ENCODE measurements at regions not wholly inside any gene's neighbourhood (a gene's known extent, or its start where the extent isn't known, plus 50 kb on each side); places are given as distances from the start of the nearest gene placed in this dataset.

GRCh38 chr1:56416495-56416894 lies 162.9 kb downstream of the PLPP3 start:
- DNase-seq, result no peak

DNA sequence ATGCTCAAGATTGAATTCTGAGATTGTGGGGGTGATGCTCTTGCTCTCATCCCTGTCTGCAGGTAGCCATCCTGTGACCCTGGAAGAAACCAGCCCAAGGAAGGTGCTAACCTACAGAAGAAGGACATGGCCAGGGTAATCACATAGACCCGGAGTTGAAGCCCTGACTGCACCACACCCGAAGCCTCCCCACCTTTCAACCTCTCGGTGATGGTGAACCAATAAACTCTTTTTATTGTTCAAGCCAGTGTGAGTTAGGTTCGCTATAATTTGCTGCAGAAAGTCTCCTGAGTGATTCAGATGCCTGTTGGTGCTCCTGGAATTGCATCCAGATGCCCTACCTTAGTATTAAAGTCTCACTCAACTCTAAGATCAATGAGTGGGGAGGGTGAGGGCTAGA lies 163.6 kb downstream of the PLPP3 start:
- DNase-seq, result no peak

- no peak for DNase-seq
These were observed 164.1 kb downstream of the PLPP3 start for GRCh38 chr1:56415258-56415657.

DNA sequence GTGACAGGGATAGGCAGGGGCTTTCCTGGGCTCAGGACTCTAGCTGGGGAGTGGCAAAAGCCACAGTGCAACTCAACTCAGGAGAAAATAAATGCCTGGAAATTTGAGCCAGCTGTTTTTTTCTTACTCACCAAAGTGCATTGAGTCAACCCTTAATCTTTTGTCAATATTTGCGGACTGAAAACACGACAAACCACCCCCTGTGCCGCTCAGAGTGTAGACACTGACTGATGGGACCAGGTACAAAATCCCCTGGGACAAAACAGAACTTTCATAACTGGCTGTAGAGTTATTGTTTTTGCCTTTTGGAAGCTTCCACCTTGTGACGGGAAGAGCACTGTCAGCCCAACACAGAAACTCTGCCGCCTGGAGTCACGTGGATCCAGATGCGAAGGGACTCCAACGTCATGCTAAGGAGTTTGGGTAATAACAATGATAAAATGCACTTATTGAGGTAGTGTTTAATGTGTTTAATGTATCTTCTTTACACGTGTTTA lies 164.6 kb downstream of the PLPP3 start:
- DNase-seq, result no peak

DNA sequence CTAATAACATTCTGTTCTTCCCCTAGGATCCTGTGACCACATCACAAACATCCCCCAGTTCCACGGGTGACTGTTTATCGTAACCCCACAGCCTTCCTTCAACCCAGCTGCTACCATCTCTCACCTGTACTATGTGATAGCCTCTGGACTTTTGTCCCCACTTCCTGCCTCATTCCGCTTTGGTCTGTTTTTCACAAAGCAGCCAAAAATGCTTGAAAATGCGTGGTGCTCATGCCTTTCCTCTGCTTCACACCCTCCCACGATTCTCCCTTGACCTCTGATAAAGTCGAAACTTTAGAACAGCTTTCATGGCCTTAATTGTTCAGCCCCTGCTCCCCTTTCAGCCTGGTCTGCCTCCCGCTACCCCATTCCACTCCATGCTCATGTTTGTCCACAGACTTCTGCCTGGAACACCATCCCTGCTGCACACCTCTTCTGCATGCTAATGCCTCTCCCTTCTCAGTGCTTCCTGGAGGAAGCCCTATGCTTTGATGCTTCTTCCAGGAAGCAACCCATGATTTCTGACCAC lies 165.6 kb downstream of the PLPP3 start:
- DNase-seq, result no peak

- DNase-seq, result no peak
These were observed 167.7 kb downstream of the PLPP3 start for GRCh38 chr1:56411484-56412180.

GRCh38 chr1:56411021-56411420 lies 168.3 kb downstream of the PLPP3 start:
- DNase-seq, result no peak

- no peak for DNase-seq
These were observed 169.0 kb downstream of the PLPP3 start for GRCh38 chr1:56410405-56410804.

GRCh38 chr1:56409112-56409691 lies 170.2 kb downstream of the PLPP3 start:
- no peak for DNase-seq

DNA sequence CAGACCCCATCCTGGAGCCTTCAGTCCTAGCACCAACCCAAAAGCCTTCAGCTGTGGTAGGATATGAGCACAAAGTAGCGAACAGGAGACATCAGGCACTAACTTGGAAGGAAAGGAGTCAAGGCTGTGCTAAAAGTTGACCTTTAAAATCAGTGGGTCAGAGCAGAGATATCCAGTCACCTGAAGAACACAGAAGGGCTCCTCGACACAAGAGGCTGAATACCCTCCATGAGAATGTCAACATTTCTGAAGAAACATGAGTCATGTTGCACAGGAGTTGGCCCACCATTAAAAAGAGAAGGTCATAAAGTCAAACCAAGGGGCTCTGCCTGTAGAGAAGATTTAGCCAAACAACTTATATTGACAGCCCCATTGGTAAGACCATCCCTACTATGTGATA lies 172.5 kb downstream of the PLPP3 start:
- DNase-seq, result no peak

DNA sequence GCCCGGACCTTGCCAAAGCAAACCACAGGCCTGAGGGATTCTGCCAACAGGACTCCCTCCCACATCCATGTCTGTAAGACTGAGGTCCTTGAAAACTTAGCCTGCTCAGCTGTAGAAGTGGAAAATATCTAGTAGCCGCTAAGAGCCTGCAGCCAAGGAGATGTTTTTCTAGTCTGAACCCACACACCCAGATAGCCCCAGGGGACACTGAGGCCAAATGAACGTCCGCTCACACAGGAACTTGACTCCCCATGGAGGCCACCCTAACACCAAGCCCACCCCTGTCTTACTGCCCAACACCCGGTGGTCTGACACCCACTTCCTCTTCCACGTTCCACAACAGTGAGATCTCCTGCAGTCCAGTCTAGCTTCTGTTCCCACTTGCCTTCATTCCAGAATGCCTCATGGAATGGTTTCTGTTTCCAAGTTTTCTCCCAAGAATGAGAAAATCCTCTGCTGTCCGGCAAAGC lies 174.8 kb downstream of the PLPP3 start:
- DNase-seq, result no peak

- DNase-seq, result no peak
These were observed 175.3 kb downstream of the PLPP3 start for GRCh38 chr1:56404066-56404465.

DNA sequence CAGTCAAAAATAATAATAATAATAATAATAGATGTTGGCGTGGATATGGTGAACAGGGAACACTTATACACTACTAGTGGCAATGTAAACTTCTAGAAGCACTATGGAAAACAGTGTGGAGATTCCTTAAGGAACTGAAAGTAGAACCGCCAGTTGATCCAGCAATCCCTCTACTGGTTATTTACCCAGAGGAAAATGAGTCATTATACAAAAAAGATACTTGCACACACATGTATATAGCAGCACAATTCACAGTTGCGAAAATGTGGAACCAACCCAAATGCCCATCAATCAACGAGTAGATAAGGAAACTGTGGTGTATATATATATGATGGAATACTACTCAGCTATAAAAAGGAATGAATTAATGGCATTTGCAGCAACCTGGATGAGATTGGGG lies 176.0 kb downstream of the PLPP3 start:
- no peak for DNase-seq

- no peak for DNase-seq
These were observed 178.2 kb downstream of the PLPP3 start for GRCh38 chr1:56401191-56401590.

GRCh38 chr1:56400526-56400925 lies 178.8 kb downstream of the PLPP3 start:
- DNase-seq, result no peak

- no peak for DNase-seq
These were observed 179.6 kb downstream of the PLPP3 start for GRCh38 chr1:56399795-56400194.

GRCh38 chr1:56399326-56399725 lies 180.0 kb downstream of the PLPP3 start:
- DNase-seq, result no peak

DNA sequence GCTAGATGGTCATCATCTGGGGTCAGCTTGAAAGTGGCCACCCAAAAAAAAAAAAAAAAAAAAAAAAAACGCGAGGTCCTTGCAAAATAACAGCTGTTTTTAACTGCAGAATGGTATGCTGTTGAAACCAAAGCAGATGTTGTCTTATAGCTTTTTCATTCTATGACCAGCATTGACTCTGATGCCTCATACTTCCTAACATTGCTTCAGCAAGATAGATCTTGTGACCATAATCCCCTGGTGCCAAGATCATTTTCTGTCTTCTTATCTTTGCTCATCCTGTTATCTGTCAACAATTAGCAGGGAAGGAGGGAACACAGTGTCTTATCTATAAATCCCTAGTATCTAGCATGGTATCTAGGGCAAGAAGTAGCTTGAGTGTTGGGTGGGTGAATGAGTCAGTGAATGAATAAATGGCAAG lies 181.5 kb downstream of the PLPP3 start:
- no peak for DNase-seq

- no peak for DNase-seq
These were observed 182.0 kb downstream of the PLPP3 start for GRCh38 chr1:56397409-56397808.

DNA sequence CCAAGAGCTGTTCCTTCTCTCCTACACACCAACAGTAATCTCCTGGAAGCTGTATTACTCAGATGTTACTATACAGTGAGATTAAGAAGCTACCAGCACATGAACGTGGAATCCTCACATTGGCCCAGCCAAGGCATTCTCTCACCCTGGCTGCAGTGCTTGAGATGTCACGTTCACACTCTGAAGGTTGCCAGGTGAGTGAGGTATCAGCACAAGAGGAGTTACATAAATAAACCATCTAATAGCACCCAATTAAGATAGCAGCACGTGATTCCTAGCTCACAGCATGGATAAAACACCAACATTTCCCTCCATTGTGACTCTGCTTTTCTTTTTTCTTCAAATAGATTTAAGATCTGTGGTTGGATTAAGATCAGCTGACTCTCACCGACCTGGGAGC lies 182.8 kb downstream of the PLPP3 start:
- DNase-seq, result no peak

DNA sequence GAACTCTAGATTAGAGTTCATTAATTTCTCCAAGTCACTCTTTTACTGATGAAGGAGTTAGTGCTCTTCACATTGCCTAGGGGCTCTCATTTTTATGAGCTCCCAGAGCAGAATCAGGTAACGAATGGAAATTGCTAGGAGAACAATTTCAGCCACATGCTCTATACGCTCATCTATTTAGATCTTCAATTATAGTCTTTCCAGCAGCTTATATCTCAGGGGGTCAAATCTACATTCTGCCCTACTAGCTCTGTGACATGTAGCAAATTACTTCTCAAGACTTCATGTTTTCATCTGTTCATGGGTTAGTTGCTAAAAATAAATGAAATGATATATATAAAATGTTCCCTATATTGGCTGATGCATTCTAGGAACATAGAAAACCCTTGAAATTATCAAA lies 183.6 kb downstream of the PLPP3 start:
- no peak for DNase-seq

- DNase-seq, result no peak
These were observed 185.1 kb downstream of the PLPP3 start for GRCh38 chr1:56394298-56394697.

- DNase-seq, result no peak
These were observed 188.2 kb downstream of the PLPP3 start for GRCh38 chr1:56390934-56391731.

Data from activated naive CD4-positive, alpha-beta T cell (primary cell).